SK-N-SH treated with all-trans-retinoic acid at 6 μM for 48 hours (cell line): ENCODE measurements at regions not wholly inside any gene's neighbourhood (a gene's known extent, or its start where the extent isn't known, plus 50 kb on each side); places are given as distances from the start of the nearest gene placed in this dataset.

Experiments used
- ATAC-seq: fragments of 200-7000 bp; cut with Tn5 transposase; 3 replicates; pipeline ENCODE4 v1.9.1; 2020; ENCODE audit warnings: mild to moderate bottlenecking, moderate library complexity
- ARNTL ChIP-seq: fragments of 450-650 bp; formaldehyde crosslinking; IDR thresholded peaks from 2 replicates; pipeline ENCODE4 v1.5.0; 2020; ENCODE audit warnings: low read depth, mild to moderate bottlenecking, moderate library complexity, borderline replicate concordance
- CREB5 ChIP-seq: fragments of 250-450 bp; sonication (Bioruptor Pico); IDR thresholded peaks from 2 replicates; pipeline ENCODE4 v1.5.1; 2020; ENCODE audit warnings: low read depth, mild to moderate bottlenecking, moderate library complexity
- CSDC2 ChIP-seq: fragments of 250-450 bp; sonication (Bioruptor Pico); IDR thresholded peaks from 2 replicates; pipeline ENCODE4 v1.5.0; 2020; ENCODE audit warnings: mild to moderate bottlenecking, moderate library complexity
- ESRRG ChIP-seq: fragments of 250-450 bp; sonication (Bioruptor Pico); IDR thresholded peaks from 2 replicates; pipeline ENCODE4 v1.6.1; 2021; ENCODE audit warnings: mild to moderate bottlenecking
- GLIS3 ChIP-seq: fragments of 250-450 bp; sonication (Bioruptor Pico); IDR thresholded peaks from 2 replicates; pipeline ENCODE4 v1.5.0; 2020; ENCODE audit warnings: mild to moderate bottlenecking, moderate library complexity
- ISL1 ChIP-seq: fragments of 250-450 bp; sonication (Bioruptor Pico); IDR thresholded peaks from 2 replicates; pipeline ENCODE4 v2.1.2; 2022; ENCODE audit warnings: mild to moderate bottlenecking, moderate library complexity
- PATZ1 ChIP-seq: fragments of 250-450 bp; sonication (Bioruptor Pico); IDR thresholded peaks from 2 replicates; pipeline ENCODE4 v1.8.0; 2020; ENCODE audit warnings: mild to moderate bottlenecking, moderate library complexity, borderline replicate concordance
- POU6F1 ChIP-seq: fragments of 250-450 bp; sonication (Bioruptor Pico); IDR thresholded peaks from 2 replicates; pipeline ENCODE4 v1.8.0; 2021; ENCODE audit warnings: low read depth, mild to moderate bottlenecking, moderate library complexity, borderline replicate concordance
- PPARA ChIP-seq: fragments of 250-450 bp; sonication (Bioruptor Pico); IDR thresholded peaks from 2 replicates; pipeline ENCODE4 v1.5.0; 2020; ENCODE audit warnings: mild to moderate bottlenecking, borderline replicate concordance
- RARB ChIP-seq: fragments of 250-450 bp; sonication (Bioruptor Pico); IDR thresholded peaks from 2 replicates; pipeline ENCODE4 v1.8.0; 2021; ENCODE audit warnings: mild to moderate bottlenecking, moderate library complexity
- SNAI2 ChIP-seq: fragments of 250-450 bp; sonication (Bioruptor Pico); IDR thresholded peaks from 2 replicates; pipeline ENCODE4 v1.5.0; 2020; ENCODE audit warnings: mild to moderate bottlenecking, moderate library complexity
- TCF4 ChIP-seq: fragments of 250-450 bp; sonication (Bioruptor Pico); IDR thresholded peaks from 2 replicates; pipeline ENCODE4 v1.8.0; 2021; ENCODE audit warnings: mild to moderate bottlenecking, moderate library complexity, borderline replicate concordance
- TOX ChIP-seq: fragments of 250-450 bp; sonication (Bioruptor Pico); IDR thresholded peaks from 2 replicates; pipeline ENCODE4 v1.8.0; 2021; ENCODE audit warnings: mild to moderate bottlenecking, moderate library complexity, borderline replicate concordance
- TSHZ2 ChIP-seq: fragments of 250-450 bp; sonication (Bioruptor Pico); IDR thresholded peaks from 2 replicates; pipeline ENCODE4 v1.5.0; 2020; ENCODE audit warnings: mild to moderate bottlenecking, moderate library complexity
- ZC3H10 ChIP-seq: fragments of 250-450 bp; sonication (Bioruptor Pico); IDR thresholded peaks from 2 replicates; pipeline ENCODE4 v1.5.1; 2021; ENCODE audit warnings: mild to moderate bottlenecking, moderate library complexity
- ZFP3 ChIP-seq: fragments of 250-450 bp; sonication (Bioruptor Pico); IDR thresholded peaks from 2 replicates; pipeline ENCODE4 v1.5.0; 2020; ENCODE audit warnings: mild to moderate bottlenecking, moderate library complexity
- ZFP30 ChIP-seq: fragments of 450-650 bp; formaldehyde crosslinking; IDR thresholded peaks from 2 replicates; pipeline ENCODE4 v1.5.0; 2022; ENCODE audit warnings: mild to moderate bottlenecking, moderate library complexity
- ZNF565 ChIP-seq: fragments of 450-650 bp; formaldehyde crosslinking; conservative IDR thresholded peaks from 2 replicates; pipeline ENCODE4 v1.5.0; 2020; ENCODE audit warnings: low read depth, mild to moderate bottlenecking, moderate library complexity
- ZNF70 ChIP-seq: fragments of 450-650 bp; formaldehyde crosslinking; IDR thresholded peaks from 2 replicates; pipeline ENCODE4 v1.5.0; 2020; ENCODE audit warnings: mild to moderate bottlenecking, moderate library complexity
- ZNF8 ChIP-seq: fragments of 450-650 bp; formaldehyde crosslinking; IDR thresholded peaks from 2 replicates; pipeline ENCODE4 v1.5.0; 2020; ENCODE audit warnings: mild to moderate bottlenecking, moderate library complexity

- no peak for TF ChIP-seq TCF4 (CRISPR knock-in tag)
- TF ChIP-seq ZNF565 (CRISPR knock-in tag) = no peak
- TF ChIP-seq PPARA (CRISPR knock-in tag) = no peak
- no peak for TF ChIP-seq ISL1
- no peak for TF ChIP-seq ZFP3 (CRISPR knock-in tag)
- no peak for TF ChIP-seq ZNF8
- no peak for TF ChIP-seq PATZ1 (CRISPR knock-in tag)
- TF ChIP-seq ZNF70 = no peak
- TF ChIP-seq ZC3H10 (CRISPR knock-in tag) = no peak
- no peak for TF ChIP-seq RARB (CRISPR knock-in tag)
- no peak for TF ChIP-seq TSHZ2 (CRISPR knock-in tag)
- TF ChIP-seq ESRRG = no peak
- no peak for TF ChIP-seq TOX (CRISPR knock-in tag)
- ATAC-seq = no peak
Measured at GRCh38 chrX:98263135-98263534, 1379.4 kb downstream of the RPA4 start.

GRCh38 chrX:98289726-98290125 is 1406.0 kb downstream of the RPA4 start:
- no peak for TF ChIP-seq GLIS3 (CRISPR knock-in tag)
- TF ChIP-seq ZFP3 (CRISPR knock-in tag) = no peak
- TF ChIP-seq SNAI2 (CRISPR knock-in tag) = no peak
- TF ChIP-seq ZNF70 = no peak
- no peak for TF ChIP-seq PATZ1 (CRISPR knock-in tag)
- TF ChIP-seq ZC3H10 (CRISPR knock-in tag) = no peak
- TF ChIP-seq TCF4 (CRISPR knock-in tag) = no peak
- TF ChIP-seq ZFP30 (CRISPR knock-in tag) = no peak
- TF ChIP-seq PPARA (CRISPR knock-in tag) = no peak
- no peak for ATAC-seq

- TF ChIP-seq ARNTL = no peak
- TF ChIP-seq, all 23 proteins: peak for 0
- no peak for ATAC-seq
Measured at GRCh38 chrX:98294310-98294709, 1410.6 kb downstream of the RPA4 start.

GRCh38 chrX:98296129-98296528 is 1412.4 kb downstream of the RPA4 start:
- ATAC-seq = no peak
- TF ChIP-seq CSDC2 (CRISPR knock-in tag) (no peak), SNAI2 (CRISPR knock-in tag) (no peak), RARB (CRISPR knock-in tag) (no peak), TOX (CRISPR knock-in tag) (no peak), ZNF565 (CRISPR knock-in tag) (no peak), ZC3H10 (CRISPR knock-in tag) (no peak), CREB5 (no peak), PATZ1 (CRISPR knock-in tag) (no peak), ZFP30 (CRISPR knock-in tag) (no peak), ARNTL (no peak), PPARA (CRISPR knock-in tag) (no peak), POU6F1 (CRISPR knock-in tag) (no peak), TCF4 (CRISPR knock-in tag) (no peak), ZFP3 (CRISPR knock-in tag) (no peak), ISL1 (no peak), ESRRG (no peak)
